Hypothalamus (tissue), 51 donors: ENCODE measurements at regions not wholly inside any gene's neighbourhood (a gene's known extent, or its start where the extent isn't known, plus 50 kb on each side); places are given as distances from the start of the nearest gene placed in this dataset.
"Not testable (repeated sequence)": the region's sequence is repeated elsewhere in the genome, so short reads cannot be mapped to it uniquely, and the experiment has no call there.

Source experiments
- DNase-seq, 51 donors: peaks; one replicate each; lab custom pipeline; 2025; lab: John Stamatoyannopoulos, UW

DNA sequence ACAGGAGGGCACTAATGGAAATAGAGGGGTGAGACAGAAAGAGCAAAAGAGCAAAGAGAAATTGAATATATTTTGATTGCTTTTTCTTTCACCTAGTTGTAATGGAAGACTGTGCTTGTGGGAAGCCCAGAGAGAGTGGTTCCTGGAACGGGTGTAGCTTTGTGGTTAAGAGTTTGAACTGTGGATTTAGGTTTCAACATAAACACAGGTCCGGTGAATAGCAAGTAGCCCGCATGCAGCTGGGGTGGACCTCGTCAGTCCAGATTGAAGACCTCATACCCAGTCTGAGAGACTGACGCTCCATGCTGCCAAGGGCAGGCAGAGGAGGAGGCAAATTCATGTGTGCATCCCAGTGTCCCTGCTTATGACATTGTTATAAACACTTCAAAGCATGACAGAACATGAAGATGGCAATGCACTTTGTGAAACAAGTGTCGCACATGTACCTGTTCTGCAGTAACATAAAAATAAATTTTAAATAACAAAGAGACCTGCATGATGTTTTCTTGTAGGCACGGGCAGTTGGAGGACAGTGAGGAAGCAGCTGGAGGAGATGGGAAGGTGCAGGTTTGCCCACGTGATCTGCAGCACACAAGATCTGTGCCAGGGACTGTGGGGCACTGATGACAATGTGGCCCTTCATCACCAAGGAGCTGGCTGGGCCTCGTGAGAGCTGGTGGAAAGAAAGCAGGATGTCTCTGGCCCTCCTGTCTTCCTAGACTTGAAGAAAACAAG lies 220.5 kb upstream of the SSTR4 start:
- DNase-seq, result no peak

- DNase-seq, result no peak
Measured at GRCh38 chr20:22815206-22815551, 219.9 kb upstream of the SSTR4 start.

GRCh38 chr20:22815603-22816315 lies 219.4 kb upstream of the SSTR4 start:
- no peak for DNase-seq

DNA sequence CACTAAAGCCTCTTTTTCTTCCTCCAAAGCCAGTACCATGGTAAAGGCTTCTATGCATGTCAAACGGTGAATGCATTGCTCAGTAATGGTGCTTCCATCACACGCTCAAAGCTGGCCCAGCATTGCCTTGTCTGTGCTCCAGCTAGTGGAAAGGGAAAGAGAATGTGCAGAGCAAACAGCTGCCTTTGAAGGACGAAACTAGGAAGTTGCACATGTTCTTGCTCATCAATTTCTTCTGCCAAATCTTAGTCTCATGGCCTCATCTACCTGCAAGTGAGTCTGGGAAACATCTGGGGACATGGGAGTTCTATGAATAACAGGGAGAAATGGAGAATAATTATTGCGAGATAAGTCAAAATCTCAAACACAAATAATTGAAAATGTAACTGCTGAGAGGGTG lies 216.5 kb upstream of the SSTR4 start:
- no peak for DNase-seq

DNA sequence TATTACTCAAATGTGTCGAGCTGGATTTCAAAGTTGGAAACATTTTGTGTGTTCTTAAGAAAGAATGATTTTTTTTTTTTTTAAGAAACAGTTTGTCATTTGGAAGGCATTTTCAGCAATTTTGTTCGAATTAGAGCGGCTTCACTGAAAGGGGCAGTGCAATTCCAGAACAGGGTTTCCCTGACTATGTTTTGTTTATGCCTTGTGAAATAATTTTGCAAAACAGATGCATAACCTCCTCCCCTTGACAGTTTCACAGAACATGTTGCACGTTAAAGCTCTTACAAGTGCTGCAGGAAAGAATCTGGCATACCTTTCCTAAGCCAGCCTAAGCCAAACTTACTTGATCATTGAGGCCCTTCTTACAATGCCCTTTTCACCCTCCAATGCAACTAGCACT lies 216.0 kb upstream of the SSTR4 start:
- no peak for DNase-seq

- no peak for DNase-seq
Measured at GRCh38 chr20:22819784-22820183, 215.3 kb upstream of the SSTR4 start.

DNA sequence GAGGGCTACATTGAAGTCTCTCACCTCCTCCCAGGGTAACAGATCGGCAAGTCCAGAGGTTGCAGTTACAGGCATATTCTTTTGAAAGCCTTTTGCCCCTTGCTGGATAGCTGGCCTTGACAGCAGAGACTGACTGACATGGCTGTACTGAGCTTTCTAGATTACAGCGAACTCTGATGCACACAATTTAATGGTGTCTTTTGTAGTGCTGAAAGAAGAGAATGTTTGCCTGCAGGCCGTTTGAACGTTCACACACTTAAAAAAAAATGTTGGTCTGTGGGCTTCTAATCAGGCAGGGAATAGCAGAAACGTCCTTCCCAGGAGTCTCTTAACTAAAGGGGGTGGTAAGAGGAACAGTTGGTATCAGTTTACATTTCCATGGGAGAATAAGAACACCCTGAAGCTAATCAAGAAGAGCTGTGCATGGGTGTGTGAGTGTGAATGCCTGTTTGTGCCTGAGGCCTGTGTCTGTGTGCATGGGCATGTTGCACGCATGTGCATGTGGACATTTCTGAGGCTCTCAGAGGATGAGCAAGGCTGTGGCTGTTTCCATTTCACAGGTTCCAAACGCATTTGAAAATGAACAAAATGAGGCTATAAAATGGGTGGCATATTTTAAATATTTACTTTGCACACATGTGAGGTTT lies 213.9 kb upstream of the SSTR4 start:
- no peak for DNase-seq

DNA sequence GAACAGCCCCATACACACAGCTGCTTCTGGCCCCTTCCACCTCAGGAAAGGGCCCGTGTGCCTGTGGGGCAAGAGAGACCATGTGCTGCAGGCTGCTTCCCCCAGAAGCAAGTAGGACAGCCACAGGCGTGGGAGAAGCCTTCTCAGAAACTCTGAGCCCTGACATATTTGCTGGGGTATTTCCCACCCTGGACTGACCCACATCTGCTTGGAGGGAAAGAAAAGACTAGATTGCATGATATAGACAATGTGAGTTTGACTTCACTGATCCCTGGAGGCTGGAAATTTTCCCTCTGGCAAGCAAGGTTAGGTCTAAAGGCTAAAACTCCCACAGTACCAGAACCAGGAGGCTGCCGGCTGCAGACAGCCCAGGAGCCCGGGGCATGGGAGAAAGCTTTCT lies 213.3 kb upstream of the SSTR4 start:
- DNase-seq, result no peak

DNA sequence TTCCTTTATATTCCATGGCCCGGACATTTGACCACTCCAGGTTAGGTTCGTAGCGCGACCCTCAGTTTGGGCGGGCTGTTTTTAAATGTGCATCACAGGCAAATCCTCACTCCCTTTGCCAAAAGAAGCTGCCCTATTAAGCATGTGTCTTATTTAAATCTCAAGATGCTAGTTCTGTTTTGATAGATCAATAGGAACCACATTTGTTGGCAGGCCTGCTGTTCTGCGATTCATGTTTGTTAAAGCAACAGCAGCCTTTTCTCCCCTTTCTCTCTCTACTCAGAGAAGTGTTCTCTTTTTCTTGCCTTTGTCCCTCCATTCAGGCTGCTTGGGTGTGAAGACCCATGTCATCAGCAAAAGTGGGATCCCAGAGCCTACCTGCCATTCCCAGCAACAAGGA lies 212.0 kb upstream of the SSTR4 start:
- no peak for DNase-seq

GRCh38 chr20:22824077-22824476 lies 211.0 kb upstream of the SSTR4 start:
- DNase-seq, result no peak

DNA sequence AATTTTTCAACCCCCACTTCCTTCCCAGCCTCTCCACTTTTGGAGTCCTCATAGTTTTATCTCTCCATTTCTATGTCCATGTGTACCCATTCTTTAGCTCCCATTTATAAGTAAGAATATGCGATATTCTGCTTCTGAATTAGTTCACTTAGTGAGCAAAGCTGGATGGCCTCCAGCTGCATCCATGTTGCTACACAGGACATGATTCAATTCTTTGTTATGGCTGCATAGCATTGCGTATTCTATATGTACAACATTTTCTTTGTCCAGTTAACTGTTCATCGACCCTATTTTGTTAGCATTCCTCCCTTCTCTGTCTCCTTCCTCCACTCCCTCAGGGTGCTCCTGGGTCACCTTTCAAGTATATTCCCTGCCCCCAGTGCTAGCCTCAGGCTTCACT lies 210.0 kb upstream of the SSTR4 start:
- no peak for DNase-seq

- no peak for DNase-seq
Measured at GRCh38 chr20:22825546-22825945, 209.6 kb upstream of the SSTR4 start.

GRCh38 chr20:22826306-22827230 lies 208.5 kb upstream of the SSTR4 start:
- no peak for DNase-seq

DNA sequence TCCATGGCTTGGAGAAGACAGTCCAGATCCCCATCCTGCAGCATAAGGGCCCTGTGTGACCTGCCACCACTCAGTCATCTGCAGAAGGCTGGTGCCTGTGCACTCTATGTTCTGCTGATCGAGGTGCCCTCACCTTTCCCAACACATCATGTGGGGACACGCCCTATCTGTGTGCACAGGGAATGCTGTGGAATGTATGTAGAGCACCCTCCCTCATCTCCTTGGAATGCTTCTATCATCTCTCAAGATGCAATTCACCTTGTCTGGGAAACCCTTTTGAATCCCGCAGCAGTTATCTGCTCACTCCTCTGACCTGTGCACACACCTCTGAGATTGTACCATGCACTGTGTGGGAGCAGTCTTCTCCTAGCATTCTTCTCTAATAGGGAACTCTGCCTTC lies 207.2 kb upstream of the SSTR4 start:
- DNase-seq, result no peak

GRCh38 chr20:22829356-22829755 lies 205.8 kb upstream of the SSTR4 start:
- DNase-seq, result no peak

- no peak for DNase-seq
Measured at GRCh38 chr20:22830138-22830537, 205.0 kb upstream of the SSTR4 start.

DNA sequence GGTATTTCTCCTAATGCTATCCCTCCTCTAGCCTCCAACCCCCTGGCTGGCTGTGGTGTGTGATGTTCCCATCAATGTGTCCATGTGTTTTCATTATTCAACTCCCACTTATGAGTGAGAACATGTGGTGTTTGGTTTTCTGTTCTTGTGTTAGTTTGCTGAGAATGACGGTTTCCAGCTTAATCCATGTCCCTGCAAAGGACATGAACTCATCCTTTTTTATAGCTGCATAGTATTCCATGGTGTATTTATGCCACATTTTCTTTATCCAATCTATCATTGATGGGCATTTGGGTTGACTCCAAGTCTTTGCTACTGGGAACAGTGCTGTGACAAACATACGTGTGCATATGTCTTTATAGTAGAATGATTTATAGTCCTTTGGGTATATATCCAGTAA lies 204.4 kb upstream of the SSTR4 start:
- DNase-seq, result not testable (repeated sequence)

- no peak for DNase-seq
Measured at GRCh38 chr20:22833851-22834250, 201.3 kb upstream of the SSTR4 start.

DNA sequence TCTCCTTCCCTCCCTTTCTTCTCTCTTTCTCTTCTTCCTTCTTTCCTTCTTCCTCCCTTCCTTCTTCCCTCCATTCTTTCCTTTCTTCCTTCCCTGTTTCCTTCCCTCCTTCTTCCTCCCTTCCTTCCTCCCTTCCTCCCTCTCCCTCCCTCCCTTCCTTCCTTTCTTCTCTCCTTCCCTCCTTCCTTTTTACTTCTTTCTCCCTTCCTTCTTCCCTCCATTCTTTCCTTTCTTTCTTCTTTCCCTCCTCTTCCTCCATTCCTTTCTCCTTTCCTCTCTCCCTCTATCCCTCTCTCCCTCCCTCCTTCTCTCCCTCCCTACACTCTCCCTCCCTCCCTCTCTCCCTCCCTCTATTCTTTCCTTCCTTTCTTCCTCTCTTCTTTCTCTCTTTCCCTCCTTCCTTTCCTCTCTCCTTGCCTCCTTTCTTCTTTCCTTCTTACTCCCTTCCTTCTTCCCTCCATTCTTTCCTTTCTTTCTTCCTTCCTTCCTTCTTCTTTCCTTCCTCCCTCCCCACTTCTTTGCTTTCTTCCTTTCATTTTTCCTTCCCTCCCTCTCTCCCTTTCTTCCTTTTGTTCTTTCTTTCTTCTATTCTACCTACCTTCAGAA lies 200.4 kb upstream of the SSTR4 start:
- no peak for DNase-seq

GRCh38 chr20:22836211-22836610 lies 198.9 kb upstream of the SSTR4 start:
- DNase-seq, result no peak

DNA sequence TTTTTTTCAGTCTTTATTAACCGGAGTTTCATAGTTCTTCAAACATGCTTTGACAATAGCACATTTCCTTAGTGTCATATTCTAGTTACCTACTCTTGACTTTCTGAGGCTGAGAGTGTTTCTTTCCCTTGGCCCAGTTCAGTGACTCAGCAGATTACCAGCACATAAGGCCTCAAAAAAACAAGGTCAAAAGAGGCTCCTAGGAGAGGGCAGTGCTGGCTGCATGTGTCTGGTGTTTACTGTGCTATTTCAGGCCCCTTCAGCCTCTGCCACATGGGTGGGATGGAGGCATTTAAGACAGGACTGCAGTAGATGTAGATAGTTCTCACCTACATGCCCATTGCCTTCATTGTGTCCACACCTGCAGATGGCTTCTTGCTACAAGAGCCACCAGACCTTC lies 198.2 kb upstream of the SSTR4 start:
- no peak for DNase-seq
